Medulla oblongata (tissue), 1 donor: ENCODE measurements at regions not wholly inside any gene's neighbourhood (a gene's known extent, or its start where the extent isn't known, plus 50 kb on each side); places are given as distances from the start of the nearest gene placed in this dataset.

Source experiments
- DNase-seq: peaks from one replicate; pipeline ENCODE4 v3.0.0-alpha.2; 2015; ENCODE audit errors: extremely low spot score

GRCh38 chr2:59684116-59684770, 869.2 kb downstream of the BCL11A start:
- DNase-seq = no peak

GRCh38 chr2:59680863-59681262, 872.6 kb downstream of the BCL11A start:
- no peak for DNase-seq

- DNase-seq = peak; percentile 6
Observed at GRCh38 chr2:59677158-59677557, 876.3 kb downstream of the BCL11A start.

GRCh38 chr2:59674100-59674499, 879.4 kb downstream of the BCL11A start:
- no peak for DNase-seq

DNA sequence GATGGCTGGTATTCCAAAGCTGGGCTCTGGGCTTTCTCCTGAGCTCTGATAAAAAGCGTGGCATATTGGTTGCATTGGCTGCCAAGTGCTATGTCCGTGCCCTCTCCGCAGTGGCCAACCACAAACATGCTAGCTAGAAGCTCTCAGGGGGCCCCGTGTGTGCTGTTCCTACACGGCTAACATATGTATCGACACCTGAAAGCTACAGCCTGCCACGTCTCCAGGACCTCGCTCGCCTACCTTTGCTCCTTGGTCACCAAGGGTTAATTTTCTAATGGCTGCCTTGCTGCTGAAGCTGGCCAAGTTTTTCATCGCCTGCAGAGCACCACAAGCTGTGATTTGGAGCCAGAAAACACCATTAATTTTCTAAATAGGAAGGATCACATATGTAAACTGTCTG, 888.4 kb downstream of the BCL11A start:
- no peak for DNase-seq

GRCh38 chr2:59662127-59662861, 891.2 kb downstream of the BCL11A start:
- DNase-seq = no peak

DNA sequence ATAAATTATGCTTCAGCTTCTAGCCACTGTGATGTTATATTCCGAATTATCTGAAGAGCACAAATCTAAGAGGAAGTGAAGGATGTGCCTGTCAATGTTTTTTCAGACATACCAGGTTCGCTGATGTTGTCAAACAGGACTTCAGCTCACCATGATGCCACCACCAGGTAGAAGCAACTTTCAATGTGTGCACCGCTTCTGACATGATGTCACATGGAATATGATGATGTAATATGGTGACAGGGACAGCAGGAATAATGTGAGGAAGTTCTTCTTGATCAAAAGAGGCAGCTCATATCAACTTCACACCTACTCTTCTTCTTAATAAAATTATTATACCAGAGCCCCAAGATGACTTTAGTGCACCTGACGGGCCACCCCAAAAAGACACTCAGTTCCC, 893.2 kb downstream of the BCL11A start:
- DNase-seq = no peak

- DNase-seq = no peak
Observed at GRCh38 chr2:59658906-59659635, 894.4 kb downstream of the BCL11A start.

DNA sequence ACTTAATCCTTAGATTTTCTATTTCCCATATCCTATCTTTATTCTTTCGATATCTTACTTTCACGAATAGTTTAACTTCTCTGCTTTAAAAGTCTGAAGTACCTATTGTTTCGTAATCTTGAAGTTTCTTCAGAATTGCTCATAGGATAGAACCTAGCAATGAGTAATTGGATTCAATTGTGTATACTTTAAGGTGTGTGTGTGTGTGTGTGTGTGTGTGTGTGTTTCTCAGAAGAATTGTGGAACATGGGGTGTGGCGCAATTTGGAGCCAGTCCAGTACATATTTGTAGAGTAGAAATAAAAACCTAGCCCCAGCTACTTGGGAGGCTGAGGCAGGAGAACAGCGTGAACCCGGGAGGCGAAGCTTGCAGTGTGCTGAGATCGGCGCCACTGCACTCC, 897.6 kb downstream of the BCL11A start:
- DNase-seq = no peak

GRCh38 chr2:59654710-59655109, 898.7 kb downstream of the BCL11A start:
- no peak for DNase-seq

DNA sequence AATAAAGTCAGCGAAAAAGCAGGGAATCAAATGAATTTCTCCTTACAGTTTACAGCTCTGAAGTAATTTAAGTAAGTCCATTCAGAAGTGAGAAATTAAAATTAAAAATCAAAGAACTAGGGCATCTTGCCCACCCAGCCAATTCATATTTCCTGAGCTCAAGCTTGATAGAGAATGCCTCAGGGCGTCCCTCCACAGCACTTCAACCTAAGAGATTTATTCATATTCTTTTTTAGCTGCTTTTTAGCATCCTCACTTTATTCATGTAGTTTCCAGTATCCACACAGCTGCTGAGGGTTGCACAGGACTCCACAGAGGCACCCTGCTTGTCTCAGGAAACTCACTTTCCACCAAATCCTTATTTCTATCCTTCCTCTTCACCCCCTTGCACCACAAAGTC, 900.3 kb downstream of the BCL11A start:
- no peak for DNase-seq

DNA sequence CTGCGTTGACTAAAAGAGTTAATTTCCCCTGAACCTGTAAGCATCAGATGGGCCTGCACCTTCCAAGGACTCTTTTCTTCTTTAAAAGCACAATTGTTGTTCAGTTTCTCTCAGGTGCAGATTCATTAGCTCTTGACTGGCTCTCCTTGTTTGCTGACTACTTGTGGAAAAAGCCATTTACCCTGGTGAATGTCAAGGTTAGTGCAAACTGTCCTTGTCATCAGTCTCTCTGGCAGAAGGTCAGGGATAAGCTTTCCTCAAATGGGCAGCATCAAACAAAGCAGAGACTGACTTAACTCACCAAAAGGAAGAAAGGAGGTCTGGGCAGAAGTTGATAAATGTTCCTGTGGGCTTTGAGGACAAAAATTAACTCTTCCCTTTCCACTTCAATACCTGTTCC, 922.7 kb downstream of the BCL11A start:
- DNase-seq = no peak

GRCh38 chr2:59627599-59627998, 925.9 kb downstream of the BCL11A start:
- no peak for DNase-seq

- DNase-seq = no peak
Observed at GRCh38 chr2:59622599-59623308, 930.7 kb downstream of the BCL11A start.

GRCh38 chr2:59604123-59604522, 949.3 kb downstream of the BCL11A start:
- no peak for DNase-seq

DNA sequence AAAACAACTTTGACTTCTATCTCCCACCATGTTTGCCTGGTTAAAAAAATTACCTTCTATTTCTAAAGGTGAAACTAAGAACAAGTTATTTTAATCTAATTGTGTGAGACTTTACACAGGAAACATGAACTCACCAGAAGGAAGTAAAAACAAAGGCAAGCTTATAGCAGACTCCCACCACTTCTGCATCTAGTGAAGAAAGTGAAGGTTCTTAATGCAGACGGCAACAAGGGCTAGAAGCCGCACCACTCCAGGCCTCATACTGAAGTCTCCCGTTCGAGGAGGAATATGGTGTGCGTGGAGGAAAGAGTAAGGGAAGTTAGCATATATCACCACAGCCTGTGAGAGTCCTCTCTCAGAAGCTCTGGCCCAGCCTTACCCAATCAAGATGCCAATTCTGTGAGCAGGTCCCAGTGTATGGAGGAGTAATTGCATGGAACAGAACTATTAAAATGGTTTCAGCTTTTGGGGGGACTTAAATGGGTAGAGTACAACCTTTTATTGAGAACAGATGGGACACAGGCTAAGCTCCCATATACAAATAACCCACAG, 958.7 kb downstream of the BCL11A start:
- DNase-seq = no peak

DNA sequence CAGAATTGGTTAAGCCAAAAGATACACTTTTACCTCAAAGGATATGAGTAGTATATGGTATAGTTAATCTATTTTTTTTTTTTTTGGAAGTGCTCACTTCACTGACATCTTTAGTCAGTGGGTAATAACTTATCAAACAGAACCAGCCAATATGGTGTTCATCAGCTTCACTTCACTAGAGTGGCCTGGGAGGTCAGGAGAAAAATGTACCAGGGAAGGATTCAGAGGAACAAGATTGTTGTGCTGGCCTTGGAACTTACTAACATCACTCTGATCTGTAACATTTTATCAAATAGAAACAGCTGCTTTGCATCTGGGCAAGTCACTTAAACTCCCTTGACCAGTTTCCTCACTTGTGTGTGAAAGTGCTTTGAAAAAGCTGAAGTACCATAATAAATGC, 962.7 kb downstream of the BCL11A start:
- DNase-seq = no peak

GRCh38 chr2:59589881-59590280, 963.6 kb downstream of the BCL11A start:
- DNase-seq = no peak

- no peak for DNase-seq
Observed at GRCh38 chr2:59588286-59588685, 965.2 kb downstream of the BCL11A start.

- no peak for DNase-seq
Observed at GRCh38 chr2:59586176-59586575, 967.3 kb downstream of the BCL11A start.

- DNase-seq = no peak
Observed at GRCh38 chr2:59585655-59586054, 967.8 kb downstream of the BCL11A start.

DNA sequence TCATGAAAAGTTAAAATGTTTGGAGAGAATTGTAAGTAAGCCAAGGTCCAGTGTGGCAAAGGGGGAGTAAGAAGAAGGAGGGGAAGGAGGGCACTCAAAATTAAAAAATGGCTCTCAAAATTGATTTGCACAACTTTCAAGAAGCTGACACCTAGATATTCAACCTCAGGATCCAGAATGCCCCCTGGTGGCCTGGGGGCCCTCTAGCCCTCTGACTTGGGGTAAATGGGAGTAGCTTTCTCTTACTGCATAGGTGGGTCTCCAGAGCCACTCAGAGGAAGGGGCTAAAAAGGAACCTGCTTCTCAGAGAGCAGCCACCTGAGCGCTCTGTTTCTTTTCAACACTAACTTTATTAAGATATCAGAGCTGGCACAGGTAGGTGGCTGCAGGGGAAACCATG, 968.5 kb downstream of the BCL11A start:
- no peak for DNase-seq
